GM21576 (cell line): ENCODE measurements at regions not wholly inside any gene's neighbourhood (a gene's known extent, or its start where the extent isn't known, plus 50 kb on each side); places are given as distances from the start of the nearest gene placed in this dataset.

Experiments used
- ATAC-seq: cut with Tn5 transposase; IDR thresholded peaks from one replicate; pipeline ENCODE4 v1.9.1; 2021; ENCODE audit warnings: mild to moderate bottlenecking, moderate library complexity; ENCODE audit not compliant: unreplicated experiment

DNA sequence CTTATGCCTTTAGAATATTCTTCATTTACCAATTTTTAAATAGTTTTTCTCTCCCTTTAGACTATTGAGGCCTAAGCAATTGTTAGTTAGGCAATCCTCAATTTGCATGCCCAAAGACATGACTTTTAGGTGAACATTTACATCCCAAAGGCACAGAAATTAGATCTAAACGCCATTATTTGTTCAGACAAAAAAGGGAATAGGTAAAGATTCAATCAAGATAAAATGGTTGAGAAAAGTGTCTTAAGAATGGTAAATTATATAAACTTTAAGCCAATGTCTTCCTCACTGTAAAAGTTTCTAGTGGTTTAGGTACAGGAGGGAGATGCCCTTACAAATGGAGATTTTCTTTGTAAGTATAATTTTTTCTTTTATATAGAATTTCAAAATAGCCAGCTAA is 50.2 kb upstream of the MME start:
- ATAC-seq: no peak

GRCh38 chr3:155026999-155027591 is 53.0 kb upstream of the MME start:
- no peak for ATAC-seq

DNA sequence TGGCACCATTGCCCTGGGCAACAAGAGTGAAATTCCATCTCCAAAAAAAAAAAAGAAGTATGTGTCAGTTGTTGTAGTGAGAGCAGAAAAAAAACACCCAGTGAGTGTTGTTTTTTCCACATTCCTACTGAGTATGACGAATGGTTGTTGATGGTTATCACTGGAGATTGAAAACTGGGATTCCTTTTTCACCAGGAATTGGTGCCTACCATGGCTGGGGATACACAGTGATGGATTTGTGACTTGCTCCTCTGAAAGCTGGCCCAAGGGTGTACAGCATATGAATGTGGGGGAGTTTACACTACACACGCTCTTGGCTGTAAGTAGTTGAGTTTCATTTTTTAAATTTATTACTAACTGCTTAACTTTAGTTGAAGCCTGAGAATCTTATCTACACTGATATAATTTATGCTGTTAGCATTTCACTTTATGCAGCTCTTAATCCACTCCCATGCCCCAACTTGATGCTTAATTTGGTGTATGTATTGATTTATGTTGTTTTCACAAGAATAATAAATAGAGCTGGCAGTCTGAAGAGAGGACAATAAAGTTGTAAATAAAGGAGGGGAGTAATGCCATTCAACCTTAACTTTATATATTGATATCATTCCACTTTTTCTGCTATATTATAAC is 56.0 kb upstream of the MME start:
- ATAC-seq: no peak

DNA sequence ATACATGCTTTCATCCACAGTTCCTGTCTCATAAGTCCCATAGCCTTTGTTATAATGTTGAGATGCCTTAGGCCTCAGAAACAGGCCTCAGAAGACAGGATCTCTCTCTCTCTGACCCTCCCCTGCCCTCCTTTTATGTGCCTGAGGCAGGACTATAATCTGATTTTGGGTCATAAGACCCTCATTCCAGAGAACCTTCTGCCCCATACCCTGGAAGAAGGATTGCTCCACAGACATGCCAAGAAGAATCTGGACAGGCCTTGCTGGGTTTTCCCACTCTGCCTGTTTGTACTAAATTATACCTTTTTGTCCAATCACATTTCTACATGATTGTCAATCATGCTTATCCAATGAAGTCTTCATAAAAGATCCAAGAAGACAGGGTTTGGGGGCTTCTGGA is 57.2 kb upstream of the MME start:
- ATAC-seq: no peak

DNA sequence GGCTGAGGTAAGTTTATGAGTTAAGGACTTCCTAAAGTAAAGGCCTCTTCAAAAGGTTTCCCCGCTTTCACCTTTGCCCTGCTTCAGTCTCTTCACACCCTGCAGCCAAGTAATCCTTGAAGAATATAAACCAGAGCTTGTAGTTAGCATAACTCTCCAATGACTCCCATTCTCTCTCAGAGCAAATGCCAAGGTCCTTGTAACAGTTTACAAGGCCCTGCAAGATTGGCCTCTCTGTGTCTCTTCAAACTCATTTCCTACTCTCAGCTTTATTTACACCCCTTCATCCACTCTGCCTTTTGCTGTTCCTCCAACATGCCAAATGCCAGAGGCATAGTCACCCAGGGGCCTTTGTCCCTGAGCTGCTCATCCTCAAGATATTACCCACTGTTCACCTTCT is 60.5 kb upstream of the MME start:
- ATAC-seq: no peak

GRCh38 chr3:155018621-155019330 is 61.3 kb upstream of the MME start:
- no peak for ATAC-seq

- ATAC-seq: no peak
Measured at GRCh38 chr3:155015776-155016436, 64.2 kb upstream of the MME start.

- no peak for ATAC-seq
Measured at GRCh38 chr3:155014953-155015352, 65.2 kb upstream of the MME start.

- ATAC-seq: no peak
Measured at GRCh38 chr3:155013427-155013826, 66.7 kb upstream of the MME start.

DNA sequence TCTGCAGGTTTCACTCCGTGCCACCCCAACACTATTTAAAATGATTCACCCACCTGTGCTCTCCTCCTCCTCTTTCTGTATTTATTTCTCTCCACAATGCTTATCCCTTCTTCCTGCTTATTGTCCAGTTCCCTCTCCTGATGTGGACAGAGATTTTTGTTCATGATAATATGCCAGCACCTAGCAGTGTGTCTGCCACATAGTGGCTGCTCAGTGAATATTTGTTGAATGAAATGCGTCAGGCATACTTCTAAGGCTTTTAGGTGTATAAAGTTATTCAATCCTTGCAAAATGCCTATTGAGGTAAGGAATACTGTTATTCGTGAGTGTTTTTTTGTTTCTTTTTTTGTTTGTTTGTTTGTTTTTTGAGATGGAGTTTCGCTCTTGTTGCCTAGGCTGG is 67.5 kb upstream of the MME start:
- ATAC-seq: no peak

DNA sequence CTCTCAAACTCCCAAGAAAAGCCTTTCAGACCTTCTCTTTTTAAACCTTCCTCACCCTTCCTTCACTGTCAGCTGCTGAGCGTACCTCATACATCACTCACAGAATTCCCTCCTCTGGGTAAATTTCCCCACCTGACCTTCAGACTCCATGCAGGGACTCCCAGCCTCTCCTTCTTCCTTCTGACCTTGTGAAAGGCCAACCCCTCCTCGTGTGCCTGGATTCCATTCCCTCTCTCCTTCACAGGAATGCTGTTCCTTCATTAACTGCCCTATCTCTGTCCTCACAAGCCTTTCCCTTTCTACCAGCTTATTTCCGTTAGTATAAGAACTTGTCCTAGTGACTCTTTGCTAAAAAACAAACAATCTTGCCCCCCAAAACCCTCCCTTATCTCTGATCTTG is 69.7 kb upstream of the MME start:
- no peak for ATAC-seq

DNA sequence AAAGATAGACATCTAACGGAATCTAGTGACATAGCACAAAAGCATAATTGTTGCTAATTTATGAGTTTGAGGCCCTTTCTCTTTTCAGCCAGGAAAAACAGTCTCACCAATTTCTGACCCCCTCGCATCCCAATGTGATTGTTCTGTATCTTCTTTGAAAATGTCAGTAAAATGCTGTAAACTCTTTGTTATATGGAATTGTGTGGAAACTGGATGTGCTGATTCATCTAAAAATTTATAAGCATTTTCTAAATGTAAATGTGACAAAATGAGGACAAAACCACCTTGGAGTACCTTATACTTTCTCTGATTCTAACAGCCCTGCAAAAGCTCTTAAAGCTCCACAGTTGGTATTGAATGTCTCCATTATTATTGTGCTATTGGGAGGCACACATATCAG is 70.9 kb upstream of the MME start:
- no peak for ATAC-seq

DNA sequence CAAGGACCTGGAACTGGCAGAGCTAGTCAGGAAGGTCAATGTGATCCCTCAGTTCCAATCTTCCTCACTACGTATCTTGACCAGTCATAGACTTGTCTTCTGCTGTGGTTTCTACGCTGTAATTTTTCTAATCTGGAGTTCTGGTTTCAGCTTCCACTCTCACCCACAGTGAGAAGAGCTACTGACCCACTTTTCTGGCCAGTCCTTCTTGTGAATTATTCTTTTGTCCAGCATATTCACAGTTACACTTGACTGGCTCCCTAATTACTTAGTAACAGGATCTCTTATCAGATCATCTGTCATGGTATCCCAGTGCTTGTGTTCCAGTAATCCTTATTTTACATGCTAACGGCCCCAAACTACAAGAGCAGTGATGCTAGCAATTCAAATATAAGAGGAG is 72.4 kb upstream of the MME start:
- no peak for ATAC-seq

DNA sequence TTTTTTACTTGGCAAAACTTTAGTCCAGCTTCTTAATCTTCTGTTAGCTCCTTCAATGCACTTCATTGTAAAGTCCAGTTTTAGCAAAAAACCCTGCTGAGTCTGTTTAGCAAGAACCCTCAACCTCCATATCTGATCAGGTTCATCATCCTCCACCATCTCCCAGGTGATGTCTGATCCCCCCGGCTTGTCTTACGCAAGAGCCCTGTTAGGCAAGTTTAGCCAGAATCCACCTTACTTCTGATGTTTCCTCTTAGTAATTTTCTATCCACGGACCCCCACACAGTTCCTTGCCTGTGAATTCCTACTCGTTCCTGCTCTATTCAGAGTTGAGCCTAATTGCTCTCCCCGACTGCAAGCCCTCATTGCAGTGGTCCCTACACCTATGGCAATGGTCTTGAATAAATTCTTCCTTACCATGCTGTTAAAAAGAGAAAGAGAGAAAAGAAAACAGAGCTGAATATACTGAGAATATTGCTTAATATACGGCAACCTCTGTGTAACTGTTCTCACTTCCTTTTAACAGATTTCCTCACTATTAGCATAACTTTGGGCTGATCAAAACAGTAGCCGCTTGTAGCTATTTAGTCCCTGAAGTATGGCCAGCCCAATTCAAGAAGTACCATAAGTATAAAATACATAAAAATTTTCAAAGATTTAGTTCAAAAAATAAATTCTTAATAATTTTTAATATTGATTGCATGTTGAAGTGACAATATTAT is 78.7 kb upstream of the MME start:
- ATAC-seq: no peak

DNA sequence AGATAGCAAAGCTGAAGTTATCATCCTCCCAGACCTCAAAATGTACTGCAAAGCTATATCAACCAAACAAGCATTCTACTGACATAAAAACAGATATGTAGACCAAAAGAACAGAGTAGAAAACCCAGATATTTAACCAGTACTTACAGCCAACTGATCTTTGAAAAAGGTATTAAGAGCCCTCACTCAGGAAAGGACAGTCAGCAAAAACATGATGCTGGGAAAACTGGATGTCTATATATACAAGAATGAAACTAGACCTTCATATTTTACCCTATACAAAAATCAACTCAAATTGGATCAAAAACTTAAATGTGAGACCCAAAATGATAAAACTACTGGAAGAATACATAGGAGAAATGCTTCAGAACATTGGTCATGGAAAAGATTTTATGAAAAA is 87.5 kb upstream of the MME start:
- ATAC-seq: no peak

- ATAC-seq: no peak
Measured at GRCh38 chr3:154990543-154990942, 89.6 kb upstream of the MME start.

DNA sequence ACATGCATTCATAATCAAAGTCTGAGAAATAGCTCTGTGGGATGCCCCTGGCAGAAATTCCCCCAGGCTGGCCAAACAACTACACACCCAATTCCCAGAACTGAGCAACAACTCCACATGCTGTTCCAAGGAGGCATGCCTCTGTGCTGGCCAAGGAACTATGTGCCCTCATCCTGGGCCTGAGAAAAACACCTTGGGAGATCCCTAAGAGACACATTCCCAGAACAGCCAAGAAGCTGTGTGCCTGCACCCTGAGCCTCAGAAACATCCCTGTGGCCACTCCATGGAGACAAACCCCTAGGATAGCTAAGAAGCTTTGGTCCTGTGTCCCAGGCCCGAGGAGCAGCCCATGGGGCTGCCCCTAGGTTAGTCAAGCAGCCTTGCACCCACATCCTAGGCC is 92.3 kb upstream of the MME start:
- no peak for ATAC-seq

GRCh38 chr3:154981664-154982063 is 98.5 kb upstream of the MME start:
- no peak for ATAC-seq

- no peak for ATAC-seq
Measured at GRCh38 chr3:154981201-154981600, 98.9 kb upstream of the MME start.

DNA sequence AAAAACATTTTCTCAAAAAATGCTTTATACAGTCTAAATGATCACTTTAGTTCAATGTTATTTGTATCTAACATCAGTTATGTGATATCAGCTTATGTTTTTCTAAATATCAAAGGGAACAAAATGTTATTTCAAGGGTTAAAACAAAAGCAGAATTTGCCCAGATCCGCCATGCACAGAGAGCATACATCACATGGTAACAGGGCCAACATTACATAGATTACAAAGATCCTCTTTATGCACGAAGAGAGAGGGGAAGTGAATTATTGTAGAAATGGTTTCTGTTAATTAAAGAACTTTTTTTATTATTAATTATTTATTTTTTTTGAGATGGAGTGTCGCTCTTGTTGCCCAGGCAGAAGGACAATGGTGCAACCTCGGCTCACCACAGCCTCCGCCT is 100.8 kb upstream of the MME start:
- ATAC-seq: no peak

DNA sequence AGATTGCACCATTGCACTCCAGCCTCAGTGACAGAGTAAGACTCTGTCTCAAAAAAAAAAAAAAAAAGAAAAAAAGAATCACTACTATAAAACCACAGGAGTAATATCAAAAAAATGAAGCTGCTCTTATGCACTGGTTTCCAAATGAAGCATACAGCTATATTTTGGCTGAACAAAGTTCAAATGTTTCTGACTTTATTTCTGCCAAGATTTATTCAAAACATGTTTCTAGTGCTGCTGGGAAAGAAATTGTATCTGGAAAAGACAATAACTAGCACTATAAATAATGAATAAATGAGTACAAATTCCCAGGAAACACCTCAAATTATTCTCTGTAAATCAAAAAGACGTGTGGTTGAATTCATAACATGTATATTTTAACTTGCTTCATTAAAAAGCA is 102.5 kb upstream of the MME start:
- ATAC-seq: no peak
